ENCODE measurements at regions not wholly inside any gene's neighbourhood (a gene's known extent, or its start where the extent isn't known, plus 50 kb on each side); places are given as distances from the start of the nearest gene placed in this dataset.

- no peak for DNase-seq
Measured at GRCh38 chr3:68148447-68148846, 494.0 kb upstream of the SUCLG2 start.

GRCh38 chr3:68142441-68142840, 488.0 kb upstream of the SUCLG2 start:
- no peak for DNase-seq

- no peak for DNase-seq
Measured at GRCh38 chr3:68139897-68140296, 485.5 kb upstream of the SUCLG2 start.

GRCh38 chr3:68136411-68136810, 482.0 kb upstream of the SUCLG2 start:
- no peak for DNase-seq

- DNase-seq = no peak
Measured at GRCh38 chr3:68135067-68135466, 480.7 kb upstream of the SUCLG2 start.

- no peak for DNase-seq
Measured at GRCh38 chr3:68129065-68129464, 474.7 kb upstream of the SUCLG2 start.

- DNase-seq = no peak
Measured at GRCh38 chr3:68123231-68123630, 468.8 kb upstream of the SUCLG2 start.

GRCh38 chr3:68121287-68121686, 466.9 kb upstream of the SUCLG2 start:
- no peak for DNase-seq

- no peak for DNase-seq
Measured at GRCh38 chr3:68116580-68116979, 462.2 kb upstream of the SUCLG2 start.

- DNase-seq = no peak
Measured at GRCh38 chr3:68103811-68104210, 449.4 kb upstream of the SUCLG2 start.

- DNase-seq = no peak
Measured at GRCh38 chr3:68090571-68090970, 436.2 kb upstream of the SUCLG2 start.

- DNase-seq = no peak
Measured at GRCh38 chr3:68089572-68090011, 435.2 kb upstream of the SUCLG2 start.

- DNase-seq = no peak
Measured at GRCh38 chr3:68088636-68089035, 434.2 kb upstream of the SUCLG2 start.

- no peak for DNase-seq
Measured at GRCh38 chr3:68088216-68088615, 433.8 kb upstream of the SUCLG2 start.

GRCh38 chr3:68072062-68072461, 417.6 kb upstream of the SUCLG2 start:
- DNase-seq = no peak

- no peak for DNase-seq
Measured at GRCh38 chr3:68070186-68070585, 415.8 kb upstream of the SUCLG2 start.

- DNase-seq = no peak
Measured at GRCh38 chr3:68067314-68067713, 412.9 kb upstream of the SUCLG2 start.

GRCh38 chr3:68062926-68063325, 408.5 kb upstream of the SUCLG2 start:
- no peak for DNase-seq

GRCh38 chr3:68060910-68061309, 406.5 kb upstream of the SUCLG2 start:
- DNase-seq = no peak

- no peak for DNase-seq
Measured at GRCh38 chr3:68060191-68060590, 405.8 kb upstream of the SUCLG2 start.

GRCh38 chr3:68059628-68060152, 405.3 kb upstream of the SUCLG2 start:
- no peak for DNase-seq

GRCh38 chr3:68057637-68058320, 403.4 kb upstream of the SUCLG2 start:
- DNase-seq = peak; percentile 3 to 10

- DNase-seq = no peak
Measured at GRCh38 chr3:68056556-68056955, 402.1 kb upstream of the SUCLG2 start.

- no peak for DNase-seq
Measured at GRCh38 chr3:68055215-68055614, 400.8 kb upstream of the SUCLG2 start.

- DNase-seq = no peak
Measured at GRCh38 chr3:68049776-68050175, 395.4 kb upstream of the SUCLG2 start.
